KMS-11 (cell line): ENCODE measurements at regions not wholly inside any gene's neighbourhood (a gene's known extent, or its start where the extent isn't known, plus 50 kb on each side); places are given as distances from the start of the nearest gene placed in this dataset.

ENCODE experiments used
- H2AFZ ChIP-seq: fragments of 200-600 bp; sonication (generic); 2 replicates; pipeline ENCODE4 v1.6.1; 2016; ENCODE audit warnings: antibody characterized with exemption, mixed run types, low read depth
- H3K27ac ChIP-seq: fragments of 200-600 bp; sonication (generic); 2 replicates; pipeline ENCODE4 v1.6.1; 2016; ENCODE audit warnings: mild to moderate bottlenecking, mixed run types
- H3K27me3 ChIP-seq: fragments of 200-600 bp; sonication (generic); 2 replicates; pipeline ENCODE4 v1.6.1; 2017; ENCODE audit warnings: mild to moderate bottlenecking, low read depth, mixed run types, moderate library complexity; ENCODE audit not compliant: insufficient read depth
- H3K36me3 ChIP-seq: fragments of 200-600 bp; sonication (generic); 2 replicates; pipeline ENCODE4 v1.6.1; 2017; ENCODE audit warnings: mild to moderate bottlenecking, mixed run types; ENCODE audit not compliant: insufficient read depth
- H3K4me1 ChIP-seq: fragments of 200-600 bp; sonication (generic); 2 replicates; pipeline ENCODE4 v1.6.1; 2016; ENCODE audit warnings: mild to moderate bottlenecking, low read depth, mixed run types; ENCODE audit not compliant: poor library complexity, severe bottlenecking
- H3K4me2 ChIP-seq: fragments of 200-600 bp; sonication (generic); 2 replicates; pipeline ENCODE4 v1.7.0; 2016; ENCODE audit warnings: mild to moderate bottlenecking, mixed run types
- H3K4me3 ChIP-seq: fragments of 200-600 bp; sonication (generic); IDR thresholded peaks from 2 replicates; pipeline ENCODE4 v1.6.1; 2017; ENCODE audit warnings: low read depth, low read length, mixed read lengths; ENCODE audit not compliant: insufficient read depth
- H3K79me2 ChIP-seq: fragments of 200-600 bp; sonication (generic); 2 replicates; pipeline ENCODE4 v1.6.1; 2016; ENCODE audit warnings: low read depth, mixed run types; ENCODE audit not compliant: insufficient read depth
- H3K9ac ChIP-seq: fragments of 200-600 bp; sonication (generic); 2 replicates; pipeline ENCODE4 v1.6.1; 2016; ENCODE audit warnings: mild to moderate bottlenecking, mixed run types
- H4K20me1 ChIP-seq: fragments of 200-600 bp; sonication (generic); 2 replicates; pipeline ENCODE4 v1.6.1; 2016; ENCODE audit warnings: mild to moderate bottlenecking, mixed run types; ENCODE audit not compliant: insufficient read depth
- CTCF ChIP-seq: fragments of 200-600 bp; sonication (generic); conservative IDR thresholded peaks from 2 replicates; pipeline ENCODE4 v1.6.1; 2017; ENCODE audit warnings: low read depth, mild to moderate bottlenecking, antibody characterized with exemption, low read length, moderate library complexity, mixed read lengths

GRCh38 chr12:118553856-118554504 lies 177.6 kb downstream of the SUDS3 start:
- Histone ChIP-seq H3K79me2 (no peaks in the 10 kb centered on the region), H3K36me3 (no peaks in the 10 kb centered on the region), H3K27me3 (no peaks in the 10 kb centered on the region), H3K27ac (no peak overlapping the region), H3K4me2 (no peak overlapping the region), H2AFZ (no peak overlapping the region), H3K4me3 (no peak overlapping the region), H3K9ac (no peak overlapping the region), H4K20me1 (no peaks in the 10 kb centered on the region), H3K4me1 (no peaks in the 10 kb centered on the region)
- no peak for TF ChIP-seq CTCF

GRCh38 chr12:118558941-118559340 lies 182.6 kb downstream of the SUDS3 start:
- no peaks in the 10 kb centered on the region for H4K20me1 ChIP-seq
- no peaks in the 10 kb centered on the region for H3K4me1 ChIP-seq
- no peak overlapping the region for H3K27ac ChIP-seq
- no peaks in the 10 kb centered on the region for H3K36me3 ChIP-seq
- no peak overlapping the region for H2AFZ ChIP-seq
- H3K27me3 ChIP-seq = no peaks in the 10 kb centered on the region
- H3K4me2 ChIP-seq = no peak overlapping the region
- H3K4me3 ChIP-seq = no peak overlapping the region
- no peak overlapping the region for H3K9ac ChIP-seq
- TF ChIP-seq CTCF = no peak
- no peaks in the 10 kb centered on the region for H3K79me2 ChIP-seq

DNA sequence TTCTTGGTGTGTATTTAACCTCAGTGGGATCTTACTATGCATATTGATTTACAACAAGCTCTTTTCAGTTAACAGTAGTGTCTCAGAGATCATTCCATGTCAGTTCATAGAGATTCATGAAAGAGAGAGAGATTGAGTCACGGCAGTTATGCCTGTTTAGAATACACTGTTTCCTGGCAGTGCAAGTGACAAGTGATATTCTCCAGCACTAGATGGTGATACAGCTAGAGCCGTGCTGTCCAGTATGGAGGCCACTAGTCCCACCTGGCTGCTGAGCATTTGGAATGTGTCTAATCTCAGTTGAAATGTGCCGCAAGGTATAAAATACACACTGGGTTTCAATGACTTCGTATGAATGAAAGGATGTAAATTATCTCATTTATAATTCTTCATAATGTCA lies 184.4 kb downstream of the SUDS3 start:
- H4K20me1 ChIP-seq = no peaks in the 10 kb centered on the region
- no peak overlapping the region for H2AFZ ChIP-seq
- H3K27me3 ChIP-seq = no peaks in the 10 kb centered on the region
- no peak for TF ChIP-seq CTCF
- no peak overlapping the region for H3K4me3 ChIP-seq
- H3K27ac ChIP-seq = no peak overlapping the region
- H3K36me3 ChIP-seq = no peaks in the 10 kb centered on the region
- no peak overlapping the region for H3K4me2 ChIP-seq
- no peak overlapping the region for H3K9ac ChIP-seq
- no peaks in the 10 kb centered on the region for H3K79me2 ChIP-seq
- no peaks in the 10 kb centered on the region for H3K4me1 ChIP-seq

DNA sequence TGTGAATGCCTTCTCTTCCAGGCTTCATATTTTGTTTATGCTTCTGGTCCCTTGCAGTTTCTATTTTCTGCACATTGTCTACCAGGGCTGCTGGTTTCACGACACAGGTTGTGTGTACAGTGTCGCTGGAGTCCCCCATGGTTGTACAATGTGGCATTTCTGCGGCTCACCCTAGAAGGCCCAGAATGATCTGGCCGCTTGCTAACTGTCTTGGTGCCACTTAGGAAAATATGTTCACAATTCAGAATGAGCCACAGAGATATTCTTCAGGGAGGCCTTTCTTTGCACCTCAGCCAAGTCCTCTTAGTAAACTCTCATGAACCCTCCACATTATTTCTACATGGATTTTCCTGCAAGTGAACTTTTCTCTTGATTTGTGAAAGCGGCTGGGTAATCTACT lies 195.4 kb downstream of the SUDS3 start:
- H3K27me3 ChIP-seq = no peaks in the 10 kb centered on the region
- TF ChIP-seq CTCF = no peak
- H3K27ac ChIP-seq = no peak overlapping the region
- no peak overlapping the region for H3K4me2 ChIP-seq
- H3K4me1 ChIP-seq = no peaks in the 10 kb centered on the region
- H2AFZ ChIP-seq = no peak overlapping the region
- no peaks in the 10 kb centered on the region for H4K20me1 ChIP-seq
- H3K36me3 ChIP-seq = no peaks in the 10 kb centered on the region
- no peak overlapping the region for H3K4me3 ChIP-seq
- no peaks in the 10 kb centered on the region for H3K79me2 ChIP-seq
- H3K9ac ChIP-seq = no peak overlapping the region
